ENCODE measurements at regions not wholly inside any gene's neighbourhood (a gene's known extent, or its start where the extent isn't known, plus 50 kb on each side); places are given as distances from the start of the nearest gene placed in this dataset.

GRCh38 chr1:83554174-83554573 lies 444.8 kb downstream of the TTLL7 start:
- Histone ChIP-seq H3K4me3 (no peak overlapping the region), H3K4me1 (no peaks in the 10 kb centered on the region), H3K9me3 (no peaks in the 10 kb centered on the region), H3K27ac (no peak overlapping the region), H3K27me3 (no peaks in the 10 kb centered on the region), H3K36me3 (no peaks in the 10 kb centered on the region)
- WGBS, 2 donors = 37 to 45% methylated on average over 6 of the region's 6 CpGs
- ATAC-seq (ENCODE audit: low FRiP score in 2 of 2) = peak in 1 of 2 donors; percentile 29
- TF ChIP-seq POLR2AphosphoS5 (IDR thresholded peaks at IDR 0.05) (no peak), POLR2A (IDR thresholded peaks at IDR 0.05) (no peak), EP300 (IDR thresholded peaks at IDR 0.05) (no peak), CTCF (IDR thresholded peaks at IDR 0.05) (no peak)
- no peak for DNase-seq

- H3K4me3 ChIP-seq = no peak overlapping the region
- H3K9me3 ChIP-seq = no peaks in the 10 kb centered on the region
- WGBS, 2 donors = 82 to 87% methylated on average over 1 of the region's 1 CpG
- TF ChIP-seq EP300 (IDR thresholded peaks at IDR 0.05) (no peak), POLR2A (IDR thresholded peaks at IDR 0.05) (no peak), CTCF (IDR thresholded peaks at IDR 0.05) (no peak), POLR2AphosphoS5 (IDR thresholded peaks at IDR 0.05) (no peak)
- H3K4me1 ChIP-seq = no peaks in the 10 kb centered on the region
- H3K27ac ChIP-seq = no peak overlapping the region
- ATAC-seq (ENCODE audit: low FRiP score in 2 of 2) (no peak), DNase-seq (no peak)
- H3K27me3 ChIP-seq = no peaks in the 10 kb centered on the region
- no peaks in the 10 kb centered on the region for H3K36me3 ChIP-seq
Observed at GRCh38 chr1:83552820-83553219, 446.1 kb downstream of the TTLL7 start.

GRCh38 chr1:83548311-83548710 lies 450.6 kb downstream of the TTLL7 start:
- H3K9me3 ChIP-seq = no peaks in the 10 kb centered on the region
- TF ChIP-seq CTCF (IDR thresholded peaks at IDR 0.05) (no peak), POLR2AphosphoS5 (IDR thresholded peaks at IDR 0.05) (no peak), POLR2A (IDR thresholded peaks at IDR 0.05) (no peak), EP300 (IDR thresholded peaks at IDR 0.05) (no peak)
- no peaks in the 10 kb centered on the region for H3K27me3 ChIP-seq
- H3K4me1 ChIP-seq = no peaks in the 10 kb centered on the region
- H3K36me3 ChIP-seq = no peaks in the 10 kb centered on the region
- no peak overlapping the region for H3K4me3 ChIP-seq
- WGBS, 2 donors = 85 to 96% methylated on average over 1 of the region's 1 CpG
- no peak overlapping the region for H3K27ac ChIP-seq
- peak in 1 of 2 donors; percentile 12 for ATAC-seq (ENCODE audit: low FRiP score in 2 of 2)
- no peak for DNase-seq

GRCh38 chr1:83547901-83548300 lies 451.0 kb downstream of the TTLL7 start:
- WGBS, 2 donors = 81 to 87% methylated on average over 6 of the region's 6 CpGs
- peak in 1 of 2 donors; percentile 39 for ATAC-seq (ENCODE audit: low FRiP score in 2 of 2)

More at GRCh38 chr1:83547901-83548300, 451.0 kb downstream of the TTLL7 start:
- Histone ChIP-seq H3K36me3 (no peaks in the 10 kb centered on the region), H3K4me1 (no peaks in the 10 kb centered on the region), H3K4me3 (no peak overlapping the region), H3K27me3 (no peaks in the 10 kb centered on the region), H3K9me3 (no peaks in the 10 kb centered on the region), H3K27ac (no peak overlapping the region)
- TF ChIP-seq POLR2A (IDR thresholded peaks at IDR 0.05) (no peak), EP300 (IDR thresholded peaks at IDR 0.05) (no peak), CTCF (IDR thresholded peaks at IDR 0.05) (no peak), POLR2AphosphoS5 (IDR thresholded peaks at IDR 0.05) (no peak)
- no peak for DNase-seq

All from upper lobe of left lung (tissue), 6 donors.